Activated CD8-positive, alpha-beta memory T cell treated with anti-CD3 and anti-CD28 coated beads for 4 hours (primary cell): ENCODE measurements at regions not wholly inside any gene's neighbourhood (a gene's known extent, or its start where the extent isn't known, plus 50 kb on each side); places are given as distances from the start of the nearest gene placed in this dataset.
"Not testable (repeated sequence)": the region's sequence is repeated elsewhere in the genome, so short reads cannot be mapped to it uniquely, and the experiment has no call there.

Experiments
- DNase-seq, 2 donors: peaks; one replicate each; pipeline ENCODE4 v3.0.0-alpha.2; 2020; ENCODE audit warnings: low read depth in 2 of 2

- DNase-seq, result no peak
These were observed 200.7 kb upstream of the SLC38A2 start for GRCh38 chr12:46573347-46573658.

GRCh38 chr12:46572644-46573346 is 200.2 kb upstream of the SLC38A2 start:
- DNase-seq, result no peak

DNA sequence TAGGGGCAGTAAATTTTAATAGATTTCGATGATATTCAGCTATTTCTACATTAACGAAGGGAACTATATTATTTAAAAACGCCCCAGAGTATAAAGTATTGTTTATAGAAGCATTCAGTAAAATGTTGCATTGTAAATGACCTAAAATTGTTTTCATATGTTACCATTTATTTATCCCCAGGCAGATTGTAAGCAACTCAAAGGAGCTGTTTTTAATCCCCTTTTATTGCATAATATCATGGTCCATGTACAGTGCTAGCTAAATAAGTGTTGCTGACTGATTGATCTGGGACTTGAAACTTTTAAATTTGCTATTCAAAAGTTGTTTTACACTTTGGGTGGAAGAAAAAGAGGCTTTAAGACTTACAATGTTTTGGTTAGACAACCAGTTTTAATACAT is 199.0 kb upstream of the SLC38A2 start:
- no peak for DNase-seq

DNA sequence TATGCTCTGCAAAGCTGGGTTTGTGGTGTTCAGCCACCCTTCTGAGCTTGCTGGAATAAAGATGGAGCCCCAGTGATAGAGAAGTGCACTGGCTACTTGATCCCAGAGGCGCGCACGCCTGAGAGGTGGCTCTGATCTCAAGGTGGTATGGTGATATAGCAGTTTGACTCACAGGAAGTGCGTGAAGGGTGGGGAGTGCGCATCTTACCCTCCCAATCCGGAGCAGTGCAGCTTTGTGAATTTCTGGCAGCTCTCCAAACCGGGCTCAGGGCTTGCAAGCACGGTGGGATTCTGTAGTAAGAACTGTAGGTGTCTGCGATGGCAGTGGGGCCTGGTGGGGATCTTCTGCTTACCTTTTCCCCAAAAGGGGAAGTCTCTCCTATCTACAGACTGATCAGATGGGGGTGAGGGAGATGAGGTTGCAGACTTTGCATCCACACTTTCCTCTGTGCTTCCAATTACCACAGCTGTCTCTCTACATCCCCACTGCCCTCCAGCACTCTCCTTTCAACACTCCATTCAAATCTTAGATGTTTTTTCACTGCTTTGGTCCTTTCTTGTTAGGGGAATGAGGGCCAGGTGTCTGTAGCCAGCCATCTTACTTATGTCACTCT is 197.4 kb upstream of the SLC38A2 start:
- no peak for DNase-seq

- no peak for DNase-seq
These were observed 195.1 kb upstream of the SLC38A2 start for GRCh38 chr12:46567667-46568066.

DNA sequence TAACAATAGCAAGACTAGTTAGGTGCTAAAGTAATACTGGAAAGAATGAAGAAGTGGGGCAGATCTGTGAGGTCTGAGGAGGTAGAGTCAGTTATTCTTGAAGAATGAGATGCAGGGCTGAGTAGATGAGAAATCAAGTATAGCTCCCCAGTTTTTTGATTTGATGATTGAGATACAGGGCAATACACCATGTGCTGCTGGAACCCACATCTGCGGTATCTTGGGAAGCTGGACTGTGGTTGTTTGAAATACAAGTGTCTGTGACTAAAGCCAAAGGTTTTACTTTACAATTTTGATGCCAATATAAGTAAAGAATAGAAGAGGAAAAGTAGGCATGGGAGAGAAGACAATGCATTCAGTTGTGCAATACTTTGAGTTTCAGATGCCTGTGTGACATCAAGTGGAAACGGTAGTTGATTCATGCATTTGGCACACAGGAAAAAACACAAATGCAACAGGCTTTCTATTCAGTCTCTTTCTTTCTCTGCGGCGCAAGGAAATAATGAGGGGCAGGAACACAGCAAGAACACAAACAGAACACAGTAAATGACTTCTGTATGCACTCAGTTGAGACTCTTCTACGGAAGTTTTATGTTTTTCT is 190.2 kb upstream of the SLC38A2 start:
- DNase-seq, result no peak

DNA sequence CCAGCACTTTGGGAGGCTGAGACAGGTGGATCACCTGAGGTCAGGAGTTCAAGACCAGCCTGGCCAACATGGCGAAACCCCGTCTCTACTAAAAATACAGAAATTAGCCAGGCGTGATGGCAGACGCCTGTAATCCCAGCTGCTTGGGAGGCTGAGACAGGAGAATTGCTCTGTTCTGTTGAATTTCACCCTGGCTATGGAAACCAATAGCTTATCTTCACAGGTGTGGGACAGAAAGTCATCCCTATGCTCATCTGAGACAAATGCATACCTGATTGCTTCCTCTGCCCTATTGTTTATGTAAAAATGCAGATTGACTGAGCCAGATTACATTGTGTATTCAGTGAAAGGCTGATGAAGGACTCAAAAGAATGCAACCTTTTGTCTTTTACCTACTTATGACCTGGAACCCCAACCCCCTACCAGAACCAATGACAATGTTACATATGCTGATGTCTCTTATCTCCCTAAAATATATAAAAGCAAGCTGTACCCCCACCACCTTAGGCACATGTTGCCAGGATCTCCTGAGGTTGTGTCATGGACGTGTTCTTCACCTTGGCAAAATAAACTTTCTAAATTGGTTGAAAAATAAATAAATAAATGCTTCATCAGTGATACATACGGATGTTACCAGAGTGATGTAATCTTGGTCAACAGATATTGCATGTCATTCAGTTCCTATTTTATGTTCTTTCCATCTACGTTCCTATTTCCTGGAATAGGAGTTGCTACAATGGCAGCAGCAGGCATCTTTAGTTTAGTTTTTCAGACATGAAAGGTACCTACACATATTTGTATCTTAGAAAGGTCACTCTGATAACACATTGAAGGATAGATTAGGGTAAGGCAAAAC is 189.4 kb upstream of the SLC38A2 start:
- not testable (repeated sequence) for DNase-seq

DNA sequence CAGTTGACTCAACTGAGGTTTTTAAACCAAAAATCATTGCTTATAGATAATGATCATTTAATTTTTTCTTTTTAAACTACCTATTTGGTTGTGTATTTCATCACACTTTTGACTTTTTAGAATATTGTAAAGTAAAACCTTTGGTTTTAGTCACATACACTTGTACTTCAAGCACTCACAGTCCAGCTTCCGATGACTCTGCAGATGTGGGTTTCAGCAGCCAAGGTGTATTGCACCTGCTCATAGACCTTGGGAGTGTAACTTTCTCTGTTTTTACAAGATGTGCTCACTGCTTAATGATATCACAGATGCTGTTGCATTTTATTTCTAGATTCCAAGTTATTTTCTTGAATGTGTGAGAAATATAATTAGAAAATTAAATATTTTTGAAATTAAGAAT is 188.3 kb upstream of the SLC38A2 start:
- no peak for DNase-seq

DNA sequence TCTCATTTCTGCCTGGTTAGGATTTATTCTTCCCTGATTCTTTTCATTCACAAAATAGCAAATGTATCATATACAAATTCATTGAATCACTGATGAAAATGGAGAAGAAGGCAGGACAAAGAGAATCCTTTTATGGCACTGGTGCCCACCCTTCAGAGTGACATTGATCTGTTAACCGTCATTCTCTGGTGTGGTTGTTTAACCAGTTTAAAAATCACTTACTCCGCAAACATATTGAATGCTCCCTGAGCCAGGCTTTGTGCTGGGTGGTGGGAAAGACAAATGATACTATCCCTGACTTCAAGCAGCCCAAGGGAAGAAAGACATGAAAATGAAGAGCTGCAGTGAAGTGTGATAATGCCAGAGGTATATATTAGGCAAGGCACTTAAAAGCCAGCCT is 187.5 kb upstream of the SLC38A2 start:
- DNase-seq, result no peak

- DNase-seq, result no peak
These were observed 186.7 kb upstream of the SLC38A2 start for GRCh38 chr12:46559311-46559710.

DNA sequence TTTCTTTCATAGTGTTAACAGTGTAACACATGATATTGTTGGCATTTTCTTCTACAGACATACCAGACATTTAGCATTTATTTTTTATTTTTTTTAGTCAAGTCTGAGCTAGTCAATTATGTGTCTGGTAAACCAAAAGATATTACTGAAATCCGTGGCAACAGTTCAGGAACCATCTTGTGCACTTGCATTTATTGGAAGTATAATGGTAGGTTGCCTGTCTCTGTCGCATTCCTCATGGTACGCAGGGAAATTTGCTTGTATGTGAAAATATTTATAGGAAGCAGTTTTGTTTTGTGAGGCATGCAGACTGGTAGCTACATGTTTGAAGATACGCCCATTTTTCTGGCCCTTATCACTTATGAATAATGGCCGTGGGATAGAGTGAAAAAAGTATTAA is 186.1 kb upstream of the SLC38A2 start:
- no peak for DNase-seq

DNA sequence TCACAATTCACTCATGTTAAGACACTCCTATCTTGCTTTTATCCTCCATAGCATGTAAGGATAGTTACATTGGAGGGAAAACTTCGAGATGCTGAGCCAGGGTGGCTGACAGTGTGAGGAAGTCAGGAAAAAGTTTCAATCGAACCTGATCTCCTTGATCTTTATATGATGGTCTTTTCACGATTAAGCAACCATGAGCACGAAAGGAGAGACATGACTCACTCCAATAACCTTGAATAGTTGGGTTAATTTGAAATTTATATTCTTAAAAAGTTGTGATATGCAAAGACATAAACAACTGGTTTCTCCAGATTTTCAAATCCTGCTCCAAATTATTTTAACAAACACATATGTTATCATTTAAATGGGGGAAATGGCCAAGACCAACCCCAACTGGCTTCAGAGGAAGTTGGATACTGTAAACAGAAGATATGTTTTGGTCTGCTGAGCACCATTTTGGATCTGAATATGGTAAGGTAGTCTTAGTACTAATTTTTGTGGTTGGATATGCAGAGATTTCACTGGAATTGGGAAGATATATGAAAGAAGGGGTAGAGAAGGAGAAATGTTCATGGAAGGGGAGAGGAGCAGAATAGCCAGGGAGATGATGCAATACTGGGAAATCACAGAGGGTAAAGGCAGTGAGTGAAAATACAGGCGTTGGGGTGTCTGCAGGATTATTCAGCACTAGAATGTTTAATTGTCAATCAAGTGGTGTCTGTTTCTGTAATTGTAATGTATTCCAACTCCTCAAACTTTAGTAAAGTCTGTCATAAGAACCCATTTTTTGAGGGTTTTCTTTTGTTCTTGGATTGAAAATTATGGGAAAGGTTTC is 185.2 kb upstream of the SLC38A2 start:
- no peak for DNase-seq

GRCh38 chr12:46556819-46557524 is 184.4 kb upstream of the SLC38A2 start:
- DNase-seq, result no peak

- DNase-seq, result no peak
These were observed 183.6 kb upstream of the SLC38A2 start for GRCh38 chr12:46556105-46556559.

DNA sequence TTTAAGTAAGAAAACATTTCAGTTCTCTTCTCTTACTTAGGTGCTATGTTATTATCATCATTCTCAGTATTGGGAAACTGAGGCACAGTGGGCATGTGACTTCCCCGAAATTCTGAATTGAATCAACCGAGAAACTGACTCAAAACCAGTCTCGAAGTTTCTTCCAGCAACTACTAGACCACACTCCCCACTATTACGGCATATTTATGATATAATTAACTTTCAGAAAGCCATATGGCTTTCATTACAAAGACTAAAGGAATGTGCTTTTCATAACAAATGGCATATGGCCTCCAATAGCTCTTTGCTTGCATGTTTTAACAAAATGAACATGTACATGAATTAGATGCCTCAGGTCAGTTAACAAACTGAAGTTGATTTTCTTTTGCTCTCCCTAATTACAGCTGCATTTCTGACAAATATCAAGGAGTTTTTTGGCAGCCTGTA is 182.9 kb upstream of the SLC38A2 start:
- DNase-seq, result no peak

GRCh38 chr12:46554460-46554859 is 181.9 kb upstream of the SLC38A2 start:
- DNase-seq, result no peak

DNA sequence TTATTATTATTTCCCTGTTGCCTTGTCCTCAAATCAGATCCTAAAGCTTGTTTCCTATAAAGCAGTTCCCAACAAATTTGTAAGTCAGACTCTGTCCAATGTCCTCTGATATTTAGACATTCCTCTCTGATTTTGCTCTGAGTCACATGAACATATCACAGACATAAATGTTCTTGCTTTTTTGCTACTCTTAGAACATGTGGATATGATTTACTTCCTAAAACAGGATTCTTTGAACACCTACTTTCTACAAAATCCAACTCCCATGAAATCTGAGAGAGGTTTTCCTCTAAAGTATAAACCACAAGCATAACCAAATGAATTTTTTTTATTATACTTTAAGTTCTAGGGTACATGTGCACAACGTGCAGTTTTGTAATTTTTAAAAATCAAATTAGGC is 181.3 kb upstream of the SLC38A2 start:
- no peak for DNase-seq

DNA sequence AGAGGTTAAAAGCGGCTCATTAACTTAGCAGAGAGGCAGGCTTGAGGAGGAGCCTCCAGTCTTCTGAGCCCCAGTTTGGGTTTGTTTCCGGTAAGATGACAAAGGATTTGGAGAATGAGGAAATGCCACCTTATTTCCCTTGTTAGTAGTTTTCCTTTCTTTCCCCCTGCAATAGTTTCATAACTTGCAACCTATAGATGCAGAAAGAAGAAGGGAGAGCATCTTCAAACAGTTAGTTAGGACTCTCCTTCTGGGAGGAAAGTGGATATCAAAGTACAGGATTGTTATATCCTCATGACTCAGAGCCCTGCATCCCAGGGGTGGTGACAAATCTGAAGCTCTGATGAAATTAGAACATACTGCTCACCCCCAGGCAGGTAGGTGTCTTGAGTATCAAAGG is 180.7 kb upstream of the SLC38A2 start:
- DNase-seq, result no peak

DNA sequence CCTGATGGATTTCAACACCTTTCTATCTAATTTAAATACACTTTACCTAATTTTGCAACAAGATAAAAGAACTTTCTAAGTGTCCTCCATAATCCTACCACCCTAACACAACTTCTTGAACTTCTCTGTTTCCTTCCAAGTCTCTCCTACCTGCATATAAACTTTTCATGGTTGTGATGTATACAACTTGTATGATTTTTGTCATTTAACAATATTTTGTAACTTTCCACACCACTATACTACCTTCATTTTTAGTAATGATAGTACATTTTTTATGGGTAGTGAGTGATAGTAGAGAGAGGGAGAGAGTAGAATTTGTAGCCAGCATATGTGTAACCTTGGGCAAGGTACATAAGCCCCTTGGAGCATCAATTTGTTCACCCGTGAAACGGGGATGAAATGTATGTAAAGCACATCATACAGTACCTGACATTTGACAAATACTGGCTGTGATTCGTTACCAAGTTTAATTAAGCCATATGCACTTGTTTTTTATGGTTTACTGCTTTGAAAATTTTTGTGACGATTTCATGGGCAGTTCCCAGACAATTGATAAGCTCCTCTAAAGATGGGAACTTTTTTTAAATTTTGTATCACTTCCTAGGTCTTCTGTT is 177.8 kb upstream of the SLC38A2 start:
- DNase-seq, result no peak

GRCh38 chr12:46549527-46550265 is 177.1 kb upstream of the SLC38A2 start:
- no peak for DNase-seq
